Activated CD8-positive, alpha-beta T cell treated with anti-CD3 and anti-CD28 coated beads for 36 hours (primary cell): ENCODE measurements at regions not wholly inside any gene's neighbourhood (a gene's known extent, or its start where the extent isn't known, plus 50 kb on each side); places are given as distances from the start of the nearest gene placed in this dataset.

Experiments used
- ATAC-seq: fragments of 200-7000 bp; cut with Tn5 transposase; one replicate; pipeline ENCODE4 v1.10.0; 2021; ENCODE audit warnings: mild to moderate bottlenecking, moderate library complexity
- CTCF ChIA-PET: fragments of 350-600 bp; sonication (Branson Sonifier 250); formaldehyde crosslinking; loops from one replicate; lab custom pipeline; 2021; ENCODE audit warnings: antibody characterized with exemption; lab: Charles Lee
- POLR2A ChIA-PET: fragments of 350-600 bp; sonication (Branson Sonifier 250); formaldehyde crosslinking; loops from one replicate; lab custom pipeline; 2021; ENCODE audit warnings: antibody characterized with exemption; lab: Charles Lee
- DNase-seq: peaks from one replicate; pipeline ENCODE4 v3.0.0-alpha.2; 2020
- H3K27ac Mint-ChIP-seq: one replicate; pipeline ENCODE4 v1.8.0; 2021; ENCODE audit warnings: mild to moderate bottlenecking, mixed read lengths
- H3K27me3 Mint-ChIP-seq: one replicate; pipeline ENCODE4 v1.8.0; 2021; ENCODE audit warnings: mixed read lengths
- H3K36me3 Mint-ChIP-seq: one replicate; pipeline ENCODE4 v1.8.0; 2021; ENCODE audit warnings: low read depth, mixed read lengths
- H3K4me1 Mint-ChIP-seq: one replicate; pipeline ENCODE4 v1.8.0; 2021; ENCODE audit warnings: low read depth, mixed read lengths
- H3K4me3 Mint-ChIP-seq: one replicate; pipeline ENCODE4 v1.8.0; 2021; ENCODE audit warnings: mild to moderate bottlenecking, moderate library complexity, mixed read lengths
- H3K9me3 Mint-ChIP-seq: one replicate; pipeline ENCODE4 v1.8.0; 2021; ENCODE audit warnings: mixed read lengths
- intact Hi-C: fragments of 100-400 bp; cut with micrococcal nuclease; formaldehyde crosslinking; loops from one replicate; pipeline ENCODE4 v1.10.0; 2022
- TF ChIP-seq, protein P1 (sequence below): fragments of 200-600 bp; IDR thresholded peaks from one replicate; pipeline ENCODE4 v1.8.0; 2022; ENCODE audit warnings: antibody characterized with exemption, mild to moderate bottlenecking

DNA sequence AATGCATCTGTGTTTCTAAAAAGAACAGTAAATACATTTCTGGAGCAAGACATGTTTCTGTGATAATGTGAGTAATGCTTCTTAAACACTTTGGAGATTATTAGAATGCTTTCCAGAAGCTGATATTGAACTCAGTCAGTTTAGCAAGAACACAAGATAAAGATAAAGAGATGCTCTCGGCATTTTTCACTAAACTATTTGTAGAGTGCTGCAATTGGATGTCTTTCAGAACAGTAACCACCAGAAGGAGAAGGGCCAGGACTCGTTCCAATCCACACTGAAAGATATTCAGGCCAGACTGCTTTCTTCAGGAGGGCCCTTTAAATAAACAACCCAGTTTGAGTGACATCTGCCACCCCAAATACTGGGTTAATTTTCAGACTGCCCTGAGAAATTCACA, 456.0 kb downstream of the TBC1D4 start:
- ChIA-PET CTCF (no interaction called here), POLR2A (no interaction called here)
- Mint-ChIP-seq H3K36me3 (no peaks in the 10 kb centered on the region), H3K27me3 (no peaks in the 10 kb centered on the region), H3K4me3 (no peak overlapping the region), H3K4me1 (no peaks in the 10 kb centered on the region), H3K9me3 (no peaks in the 10 kb centered on the region), H3K27ac (no peak overlapping the region)
- DNase-seq (no peak), ATAC-seq (no peak)
- TF ChIP-seq, protein P1, sequence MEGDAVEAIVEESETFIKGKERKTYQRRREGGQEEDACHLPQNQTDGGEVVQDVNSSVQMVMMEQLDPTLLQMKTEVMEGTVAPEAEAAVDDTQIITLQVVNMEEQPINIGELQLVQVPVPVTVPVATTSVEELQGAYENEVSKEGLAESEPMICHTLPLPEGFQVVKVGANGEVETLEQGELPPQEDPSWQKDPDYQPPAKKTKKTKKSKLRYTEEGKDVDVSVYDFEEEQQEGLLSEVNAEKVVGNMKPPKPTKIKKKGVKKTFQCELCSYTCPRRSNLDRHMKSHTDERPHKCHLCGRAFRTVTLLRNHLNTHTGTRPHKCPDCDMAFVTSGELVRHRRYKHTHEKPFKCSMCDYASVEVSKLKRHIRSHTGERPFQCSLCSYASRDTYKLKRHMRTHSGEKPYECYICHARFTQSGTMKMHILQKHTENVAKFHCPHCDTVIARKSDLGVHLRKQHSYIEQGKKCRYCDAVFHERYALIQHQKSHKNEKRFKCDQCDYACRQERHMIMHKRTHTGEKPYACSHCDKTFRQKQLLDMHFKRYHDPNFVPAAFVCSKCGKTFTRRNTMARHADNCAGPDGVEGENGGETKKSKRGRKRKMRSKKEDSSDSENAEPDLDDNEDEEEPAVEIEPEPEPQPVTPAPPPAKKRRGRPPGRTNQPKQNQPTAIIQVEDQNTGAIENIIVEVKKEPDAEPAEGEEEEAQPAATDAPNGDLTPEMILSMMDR, result no peak
- intact Hi-C loops, result no loop called here

DNA sequence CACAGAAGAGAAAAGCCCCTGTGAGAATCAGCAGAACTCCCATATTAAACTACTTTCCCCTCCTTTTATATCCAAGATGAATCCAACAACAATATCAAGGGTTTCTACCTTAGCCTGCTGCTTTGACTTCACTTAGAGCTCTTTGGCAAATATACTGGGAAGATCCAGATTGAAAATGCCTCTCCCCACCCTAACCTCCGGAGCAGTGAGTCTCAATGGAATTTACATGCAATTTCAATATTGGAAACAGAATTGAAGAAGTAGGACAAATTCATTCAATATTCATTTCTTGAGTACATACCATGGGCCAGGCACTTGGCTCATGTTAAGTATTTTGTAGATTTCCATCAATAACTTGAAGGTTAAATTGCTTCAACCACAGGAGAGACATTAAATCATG, 457.4 kb downstream of the TBC1D4 start:
- POLR2A ChIA-PET, result no interaction called here
- no peaks in the 10 kb centered on the region for H3K4me1 Mint-ChIP-seq

DNA sequence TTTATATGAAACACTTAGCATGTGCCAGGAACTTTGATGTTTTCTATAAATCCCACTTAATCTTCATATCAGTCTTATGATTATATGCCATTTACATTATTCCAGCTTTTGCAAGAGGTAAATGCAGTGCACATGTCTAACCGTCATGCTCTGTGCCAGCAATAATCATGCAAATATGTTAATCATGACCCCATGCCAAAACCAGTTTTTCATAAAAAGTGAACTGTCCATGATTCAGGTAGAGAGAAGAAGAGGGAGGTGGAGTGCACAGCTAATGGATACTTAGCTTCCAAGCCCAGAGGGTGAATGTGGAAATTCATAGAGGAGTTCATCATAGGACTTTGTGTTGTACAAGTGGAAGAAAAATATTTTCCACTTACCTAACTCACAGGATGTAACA, 458.4 kb downstream of the TBC1D4 start:
- no peak for DNase-seq
- ATAC-seq, result no peak
- Mint-ChIP-seq H3K4me3 (no peak overlapping the region), H3K9me3 (no peaks in the 10 kb centered on the region), H3K36me3 (no peaks in the 10 kb centered on the region), H3K4me1 (no peaks in the 10 kb centered on the region), H3K27ac (no peak overlapping the region), H3K27me3 (peaks cover 4% of the 10 kb centered on the region)
- intact Hi-C loops, result no loop called here
- CTCF ChIA-PET, result no interaction called here
- TF ChIP-seq, protein P1, result no peak
- POLR2A ChIA-PET, result no interaction called here

More for the DNA sequence above, 457.4 kb downstream of the TBC1D4 start:
- H3K4me3 Mint-ChIP-seq, result no peak overlapping the region
- CTCF ChIA-PET, result no interaction called here
- no peaks in the 10 kb centered on the region for H3K27me3 Mint-ChIP-seq
- H3K9me3 Mint-ChIP-seq, result no peaks in the 10 kb centered on the region
- DNase-seq (no peak), ATAC-seq (no peak)
- intact Hi-C loops, result no loop called here
- TF ChIP-seq, protein P1, result no peak
- no peaks in the 10 kb centered on the region for H3K36me3 Mint-ChIP-seq
- no peak overlapping the region for H3K27ac Mint-ChIP-seq

DNA sequence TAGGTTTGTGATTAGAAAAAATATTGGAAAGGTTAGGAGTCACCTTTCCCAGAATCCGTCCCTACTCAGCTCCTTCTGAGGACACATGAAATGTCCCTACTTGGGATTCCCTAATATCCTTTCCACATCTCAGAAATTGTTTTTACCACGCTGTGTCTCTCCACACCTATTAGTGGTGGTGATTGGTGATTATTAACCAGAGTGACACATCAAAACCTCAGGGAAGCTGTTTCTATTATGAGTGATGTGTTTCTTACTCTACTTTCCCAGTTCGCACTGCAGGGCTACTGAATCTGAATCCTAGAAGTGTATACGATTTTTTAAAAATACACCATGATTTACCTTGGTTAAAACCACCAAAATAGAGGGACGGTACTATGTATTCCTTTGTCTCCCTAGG, 460.8 kb downstream of the TBC1D4 start:
- ATAC-seq, result no peak
- H3K4me3 Mint-ChIP-seq, result no peak overlapping the region
- POLR2A ChIA-PET, result no interaction called here

GRCh38 chr13:75016225-75016624, 465.7 kb downstream of the TBC1D4 start:
- Mint-ChIP-seq H3K27ac (no peak overlapping the region), H3K4me3 (no peak overlapping the region), H3K4me1 (no peaks in the 10 kb centered on the region), H3K36me3 (no peaks in the 10 kb centered on the region), H3K27me3 (peaks cover 12% of the 10 kb centered on the region), H3K9me3 (no peaks in the 10 kb centered on the region)
- no peak for ATAC-seq
- TF ChIP-seq, protein P1, result no peak
- ChIA-PET POLR2A (interaction anchor here (0.7 kb wide), 1 partner anchor 96 kb away, joined by 3 read pairs; no protein-coding TSS in a partner anchor), CTCF (no interaction called here)
- intact Hi-C loops, result no loop called here
- DNase-seq, result no peak

More for the DNA sequence above, 460.8 kb downstream of the TBC1D4 start:
- Mint-ChIP-seq H3K27ac (no peak overlapping the region), H3K4me1 (no peaks in the 10 kb centered on the region), H3K27me3 (peaks cover 9% of the 10 kb centered on the region), H3K9me3 (no peaks in the 10 kb centered on the region), H3K36me3 (no peaks in the 10 kb centered on the region)
- DNase-seq, result no peak
- TF ChIP-seq, protein P1, result no peak
- intact Hi-C loops, result no loop called here
- CTCF ChIA-PET, result interaction anchor here (1.4 kb wide), 1 partner anchor 198 kb away, joined by 4 read pairs; no protein-coding TSS in a partner anchor
